K562 (cell line): ENCODE measurements at regions not wholly inside any gene's neighbourhood (a gene's known extent, or its start where the extent isn't known, plus 50 kb on each side); places are given as distances from the start of the nearest gene placed in this dataset.

Experiments used
- ATAC-seq: fragments of 200-7000 bp; cut with Tn5 transposase; 3 replicates; pipeline ENCODE4 v1.9.1; 2020; ENCODE audit warnings: moderate library complexity
- BruUV-seq: library from RNA; stranded (reverse); fragments of 400-500 nt; replicated peaks from 2 replicates; lab custom pipeline; 2021; lab: Mats Ljungman, UMichigan
- CTCF ChIA-PET: fragments of 300-600 bp; formaldehyde crosslinking; extraction: SDS; loops from one replicate; lab custom pipeline; 2021; ENCODE audit warnings: low intra/inter-chr PET ratio; lab: Yijun Ruan, JAX
- POLR2A ChIA-PET: fragments of 300-600, 350-650 bp; sonication (Branson Sonifier 250); formaldehyde crosslinking; extraction: SDS; loops from one replicate; lab custom pipeline; 2021; ENCODE audit warnings: antibody characterized with exemption, inconsistent platforms; lab: Yijun Ruan, JAX
- DNase-seq, 4 experiments: peaks; one replicate each; pipeline versions ENCODE4 v3.0.0 to v3.0.0-alpha.2; 2011 to 2018; ENCODE audit warnings: low spot score in 3 of 4, mixed read lengths in 3 of 4; ENCODE audit errors: extremely low read depth in 1 of 4
- FAIRE-seq: peaks from 2 replicates; lab custom pipeline; 2011; peaks lifted over from hg19 to GRCh38; lab: Jason Lieb, UNC
- H2AFZ ChIP-seq: 2 replicates; pipeline ENCODE4 v1.6.0; 2011; ENCODE audit warnings: low read depth, low read length, control low read depth, inconsistent platforms
- H3K27ac ChIP-seq: fragments of 200-600 bp; 3 replicates; pipeline ENCODE4 v1.8.0; 2011; ENCODE audit warnings: low read depth, mild to moderate bottlenecking, control low read depth, inconsistent platforms, low read length, moderate library complexity, mixed read lengths; ENCODE audit errors: extremely low read depth
- H3K27me3 ChIP-seq, 2 experiments: fragments of 300-600 bp in 1 of 2; 2 replicates in 1 of 2; 3 replicates in 1 of 2; pipeline versions ENCODE4 v1.6.0 to v1.8.0; 2011; ENCODE audit warnings: inconsistent platforms in 2 of 2, low read length in 2 of 2, mild to moderate bottlenecking in 1 of 2, mixed read lengths in 1 of 2, moderate library complexity in 1 of 2; ENCODE audit not compliant: control insufficient read depth in 2 of 2, insufficient read depth in 2 of 2
- H3K36me3 ChIP-seq: fragments of 300-600 bp; 3 replicates; pipeline ENCODE4 v1.8.0; 2011; ENCODE audit warnings: mild to moderate bottlenecking, low read length, inconsistent platforms; ENCODE audit not compliant: control insufficient read depth, insufficient read depth
- H3K4me1 ChIP-seq, 2 experiments: fragments of 200-600 bp in 1 of 2; replicated peaks in 1 of 2; 2 replicates in 1 of 2; 3 replicates in 1 of 2; pipeline versions ENCODE4 v1.5.1 to v1.8.0; 2011; ENCODE audit warnings: inconsistent platforms in 2 of 2, low read length in 2 of 2, mild to moderate bottlenecking in 1 of 2, mixed read lengths in 1 of 2, moderate library complexity in 1 of 2; ENCODE audit not compliant: control insufficient read depth in 2 of 2, insufficient read depth in 2 of 2
- H3K4me2 ChIP-seq: 2 replicates; pipeline ENCODE4 v1.6.1; 2011; ENCODE audit warnings: low read length, control low read depth, inconsistent platforms, mixed read lengths; ENCODE audit not compliant: insufficient read depth
- H3K4me3 ChIP-seq: fragments of 200-600 bp; sonication (generic), shearing (Covaris generic); 2 replicates; pipeline ENCODE4 v1.5.1; 2016; ENCODE audit warnings: control low read depth, inconsistent platforms
- H3K79me2 ChIP-seq: fragments of 200-600 bp; 3 replicates; pipeline ENCODE4 v1.8.0; 2011; ENCODE audit warnings: low read length, inconsistent platforms; ENCODE audit not compliant: control insufficient read depth, insufficient read depth
- H3K9ac ChIP-seq, 2 experiments: 2 replicates each; pipeline versions ENCODE4 v1.6.0 to v1.6.1; 2011; ENCODE audit warnings: low read depth in 2 of 2, low read length in 2 of 2, control low read depth in 1 of 2, inconsistent platforms in 1 of 2, mild to moderate bottlenecking in 1 of 2, mixed read lengths in 1 of 2; ENCODE audit not compliant: insufficient read depth in 1 of 2
- H3K9me1 ChIP-seq: one replicate; pipeline ENCODE4 v1.6.0; 2011; ENCODE audit warnings: inconsistent platforms, mild to moderate bottlenecking, low read length, moderate library complexity; ENCODE audit not compliant: control insufficient read depth, insufficient read depth
- H3K9me3 ChIP-seq: replicated peaks from 2 replicates; pipeline ENCODE4 v1.5.1; 2011; ENCODE audit warnings: low read depth, low read length, inconsistent platforms; ENCODE audit not compliant: control insufficient read depth, insufficient read depth
- H4K20me1 ChIP-seq: replicated peaks from 2 replicates; pipeline ENCODE4 v1.6.1; 2011; ENCODE audit warnings: low read length, inconsistent platforms, mixed read lengths; ENCODE audit not compliant: control insufficient read depth, insufficient read depth
- BCOR ChIP-seq: fragments of 450-650 bp; IDR thresholded peaks from 2 replicates; pipeline ENCODE4 v1.6.1; 2016
- CBFA2T3 ChIP-seq: fragments of 450-650 bp; IDR thresholded peaks from 2 replicates; pipeline ENCODE4 v1.6.1; 2017
- DDX20 ChIP-seq: fragments of 450-650 bp; IDR thresholded peaks from 2 replicates; pipeline ENCODE4 v1.6.1; 2016; ENCODE audit warnings: missing genetic modification characterization, low read depth, mild to moderate bottlenecking, missing compliant biosample characterization, moderate library complexity
- SNRNP70 ChIP-seq: fragments of 200-400 bp; formaldehyde crosslinking; optimal IDR thresholded peaks from 2 replicates; pipeline ENCODE3; 2017; ENCODE audit warnings: low read depth, low read length
- STAG1 ChIP-seq: sonication (generic); formaldehyde crosslinking; IDR thresholded peaks from 2 replicates; pipeline ENCODE4 v1.5.0; 2020; ENCODE audit warnings: missing genetic modification reagents, borderline replicate concordance
- WGBS: fragments of 100-300 bp; shearing (Covaris generic); methylation state at CpG from one replicate; pipeline ENCODE4 v1.1.6; 2016; ENCODE audit warnings: low coverage, mixed read lengths; ENCODE audit not compliant: insufficient coverage; ENCODE audit errors: missing lambda C conversion rate; 5-methylcytosine and 5-hydroxymethylcytosine counted together
- in situ Hi-C: fragments of 300-500 bp; cut with MboI; formaldehyde crosslinking; loops from 4 replicates; pipeline ENCODE4 v1.15.0; 2018; ENCODE audit warnings: inconsistent platforms, mixed read lengths
- intact Hi-C: fragments of 100-400 bp; cut with micrococcal nuclease; formaldehyde crosslinking; loops from 2 replicates; pipeline ENCODE4 v1.14.2; 2022
- TF ChIP-seq, protein P1 (sequence below), 2 experiments: fragments of 450-650 bp; formaldehyde crosslinking in 1 of 2; IDR thresholded peaks; 2 replicates each; pipeline versions ENCODE4 v1.4.0 to v1.6.1; 2014 to 2020; ENCODE audit warnings: mild to moderate bottlenecking in 2 of 2, borderline replicate concordance in 1 of 2, low read depth in 1 of 2
- TF ChIP-seq, protein P2 (sequence below): sonication (generic); formaldehyde crosslinking; IDR thresholded peaks from 2 replicates; pipeline ENCODE4 v1.8.0; 2022; ENCODE audit warnings: mild to moderate bottlenecking, missing genetic modification reagents, borderline replicate concordance

DNA sequence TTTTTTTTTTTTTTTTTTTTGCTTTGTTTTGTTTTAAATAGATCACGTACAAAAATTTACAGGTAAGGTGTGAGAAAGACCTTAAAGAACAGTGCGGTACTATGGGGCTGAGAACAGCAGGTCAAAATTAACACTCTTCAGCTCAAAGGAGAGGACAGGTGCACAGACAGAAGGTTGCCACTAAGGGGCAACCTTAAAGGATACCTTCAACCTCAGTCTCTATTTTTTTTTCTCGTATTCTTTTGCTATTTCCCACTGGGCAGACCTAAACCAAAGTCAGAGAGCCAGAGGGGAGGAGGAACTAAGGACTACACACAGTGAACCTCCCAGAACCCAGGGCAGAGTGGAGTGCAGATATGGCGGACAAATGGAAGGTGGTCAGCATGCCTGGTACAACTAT is 1984.3 kb upstream of the IGFBP7 start:
- intact Hi-C loops (no loop called here), in situ Hi-C loops (no loop called here)
- H3K36me3 ChIP-seq: no peaks in the 10 kb centered on the region
- H3K4me3 ChIP-seq: no peak overlapping the region
- no peaks in the 10 kb centered on the region for H3K27me3 ChIP-seq
- POLR2A ChIA-PET: no interaction called here
- DNase-seq (no peak), FAIRE-seq (no peak), ATAC-seq (no peak)
- CTCF ChIA-PET: no interaction called here
- no peaks in the 10 kb centered on the region for H3K79me2 ChIP-seq
- H2AFZ ChIP-seq: no peak overlapping the region
- H3K9me3 ChIP-seq: no peaks in the 10 kb centered on the region; the same call in 1 of the 2 replicates
- H3K9ac ChIP-seq: no peak overlapping the region
- no peak overlapping the region for H3K27ac ChIP-seq
- H3K4me2 ChIP-seq: no peak overlapping the region
- TF ChIP-seq SNRNP70 (no peak), DDX20 (no peak), BCOR (no peak), CBFA2T3 (no peak), STAG1 (CRISPR knock-in tag) (no peak)
- TF ChIP-seq, protein P1, sequence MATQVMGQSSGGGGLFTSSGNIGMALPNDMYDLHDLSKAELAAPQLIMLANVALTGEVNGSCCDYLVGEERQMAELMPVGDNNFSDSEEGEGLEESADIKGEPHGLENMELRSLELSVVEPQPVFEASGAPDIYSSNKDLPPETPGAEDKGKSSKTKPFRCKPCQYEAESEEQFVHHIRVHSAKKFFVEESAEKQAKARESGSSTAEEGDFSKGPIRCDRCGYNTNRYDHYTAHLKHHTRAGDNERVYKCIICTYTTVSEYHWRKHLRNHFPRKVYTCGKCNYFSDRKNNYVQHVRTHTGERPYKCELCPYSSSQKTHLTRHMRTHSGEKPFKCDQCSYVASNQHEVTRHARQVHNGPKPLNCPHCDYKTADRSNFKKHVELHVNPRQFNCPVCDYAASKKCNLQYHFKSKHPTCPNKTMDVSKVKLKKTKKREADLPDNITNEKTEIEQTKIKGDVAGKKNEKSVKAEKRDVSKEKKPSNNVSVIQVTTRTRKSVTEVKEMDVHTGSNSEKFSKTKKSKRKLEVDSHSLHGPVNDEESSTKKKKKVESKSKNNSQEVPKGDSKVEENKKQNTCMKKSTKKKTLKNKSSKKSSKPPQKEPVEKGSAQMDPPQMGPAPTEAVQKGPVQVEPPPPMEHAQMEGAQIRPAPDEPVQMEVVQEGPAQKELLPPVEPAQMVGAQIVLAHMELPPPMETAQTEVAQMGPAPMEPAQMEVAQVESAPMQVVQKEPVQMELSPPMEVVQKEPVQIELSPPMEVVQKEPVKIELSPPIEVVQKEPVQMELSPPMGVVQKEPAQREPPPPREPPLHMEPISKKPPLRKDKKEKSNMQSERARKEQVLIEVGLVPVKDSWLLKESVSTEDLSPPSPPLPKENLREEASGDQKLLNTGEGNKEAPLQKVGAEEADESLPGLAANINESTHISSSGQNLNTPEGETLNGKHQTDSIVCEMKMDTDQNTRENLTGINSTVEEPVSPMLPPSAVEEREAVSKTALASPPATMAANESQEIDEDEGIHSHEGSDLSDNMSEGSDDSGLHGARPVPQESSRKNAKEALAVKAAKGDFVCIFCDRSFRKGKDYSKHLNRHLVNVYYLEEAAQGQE (IDR thresholded peaks at IDR 0.05; ENCODE audit: borderline replicate concordance): no peak
- TF ChIP-seq, protein P1 (CRISPR knock-in tag; IDR thresholded peaks at IDR 0.05; ENCODE audit: low read depth): no peak
- TF ChIP-seq, protein P2, sequence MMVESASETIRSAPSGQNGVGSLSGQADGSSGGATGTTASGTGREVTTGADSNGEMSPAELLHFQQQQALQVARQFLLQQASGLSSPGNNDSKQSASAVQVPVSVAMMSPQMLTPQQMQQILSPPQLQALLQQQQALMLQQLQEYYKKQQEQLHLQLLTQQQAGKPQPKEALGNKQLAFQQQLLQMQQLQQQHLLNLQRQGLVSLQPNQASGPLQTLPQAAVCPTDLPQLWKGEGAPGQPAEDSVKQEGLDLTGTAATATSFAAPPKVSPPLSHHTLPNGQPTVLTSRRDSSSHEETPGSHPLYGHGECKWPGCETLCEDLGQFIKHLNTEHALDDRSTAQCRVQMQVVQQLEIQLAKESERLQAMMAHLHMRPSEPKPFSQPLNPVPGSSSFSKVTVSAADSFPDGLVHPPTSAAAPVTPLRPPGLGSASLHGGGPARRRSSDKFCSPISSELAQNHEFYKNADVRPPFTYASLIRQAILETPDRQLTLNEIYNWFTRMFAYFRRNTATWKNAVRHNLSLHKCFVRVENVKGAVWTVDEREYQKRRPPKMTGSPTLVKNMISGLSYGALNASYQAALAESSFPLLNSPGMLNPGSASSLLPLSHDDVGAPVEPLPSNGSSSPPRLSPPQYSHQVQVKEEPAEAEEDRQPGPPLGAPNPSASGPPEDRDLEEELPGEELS (CRISPR knock-in tag): no peak
- BruUV-seq: no TSS peak
- H3K9me1 ChIP-seq: no peaks in the 10 kb centered on the region
- no peaks in the 10 kb centered on the region for H3K4me1 ChIP-seq
- WGBS: 0% methylated on average over 3 of the region's 4 CpGs
- no peaks in the 10 kb centered on the region for H4K20me1 ChIP-seq
